PC-9 (cell line): ENCODE measurements at regions not wholly inside any gene's neighbourhood (a gene's known extent, or its start where the extent isn't known, plus 50 kb on each side); places are given as distances from the start of the nearest gene placed in this dataset.

Source experiments
- CTCF ChIP-seq: fragments of 200-600 bp; sonication (generic); conservative IDR thresholded peaks from 2 replicates; pipeline ENCODE4 v1.6.1; 2017; ENCODE audit warnings: mixed run types, antibody characterized with exemption, mild to moderate bottlenecking, moderate library complexity
- EZH2 ChIP-seq: fragments of 200-600 bp; sonication (generic); IDR thresholded peaks from 2 replicates; pipeline ENCODE4 v1.8.0; 2017; ENCODE audit warnings: antibody characterized with exemption, low read depth

- TF ChIP-seq CTCF (no peak), EZH2 (no peak)
Observed at GRCh38 chr2:7420530-7420929, 503.3 kb downstream of the RNF144A start.
